GM06990 (cell line): ENCODE measurements at regions not wholly inside any gene's neighbourhood (a gene's known extent, or its start where the extent isn't known, plus 50 kb on each side); places are given as distances from the start of the nearest gene placed in this dataset.

Experiments used
- DNase-seq: peaks from one replicate; pipeline ENCODE4 v3.0.0-alpha.2; 2011; ENCODE audit not compliant: insufficient read length; ENCODE audit errors: extremely low read depth
- H3K27me3 ChIP-seq: replicated peaks from 2 replicates; pipeline ENCODE4 v1.6.0; 2011; ENCODE audit warnings: low read length; ENCODE audit not compliant: control insufficient read depth, insufficient read depth
- H3K36me3 ChIP-seq: 2 replicates; pipeline ENCODE4 v1.5.1; 2011; ENCODE audit warnings: low read length; ENCODE audit not compliant: control insufficient read depth, insufficient read depth
- H3K4me3 ChIP-seq: replicated peaks from 2 replicates; pipeline ENCODE4 v1.5.1; 2011; ENCODE audit warnings: low read depth, mild to moderate bottlenecking, control low read depth, low read length
- CTCF ChIP-seq: IDR thresholded peaks from 2 replicates; pipeline ENCODE4 v1.5.1; 2011; ENCODE audit warnings: low read length, control low read depth, mild to moderate bottlenecking, inconsistent platforms; ENCODE audit not compliant: insufficient read depth, poor library complexity, severe bottlenecking

GRCh38 chr12:68530965-68531364 lies 79.7 kb upstream of the RAP1B start:
- no peak for DNase-seq
- H3K27me3 ChIP-seq = no peaks in the 10 kb centered on the region
- TF ChIP-seq CTCF = no peak
- no peak overlapping the region for H3K4me3 ChIP-seq
- no peaks in the 10 kb centered on the region for H3K36me3 ChIP-seq

GRCh38 chr12:68532204-68532886 lies 78.4 kb upstream of the RAP1B start:
- Histone ChIP-seq H3K36me3 (no peaks in the 10 kb centered on the region), H3K4me3 (no peak overlapping the region), H3K27me3 (no peaks in the 10 kb centered on the region)
- TF ChIP-seq CTCF = no peak
- DNase-seq = no peak

- Histone ChIP-seq H3K27me3 (no peaks in the 10 kb centered on the region), H3K36me3 (no peaks in the 10 kb centered on the region), H3K4me3 (no peak overlapping the region)
- TF ChIP-seq CTCF = no peak
- no peak for DNase-seq
Measured at GRCh38 chr12:68532887-68533248, 77.8 kb upstream of the RAP1B start.

GRCh38 chr12:68534108-68534507 lies 76.6 kb upstream of the RAP1B start:
- Histone ChIP-seq H3K4me3 (no peak overlapping the region), H3K36me3 (no peaks in the 10 kb centered on the region), H3K27me3 (no peaks in the 10 kb centered on the region)
- no peak for TF ChIP-seq CTCF
- DNase-seq = no peak

- Histone ChIP-seq H3K27me3 (no peaks in the 10 kb centered on the region), H3K36me3 (no peaks in the 10 kb centered on the region), H3K4me3 (no peak overlapping the region)
- no peak for TF ChIP-seq CTCF
- DNase-seq = no peak
Measured at GRCh38 chr12:68536885-68537485, 73.7 kb upstream of the RAP1B start.
